Neural progenitor cell (in vitro differentiated cells): ENCODE measurements at regions not wholly inside any gene's neighbourhood (a gene's known extent, or its start where the extent isn't known, plus 50 kb on each side); places are given as distances from the start of the nearest gene placed in this dataset.

Experiments
- CTCF ChIP-seq: fragments of 200-600 bp; sonication (generic); IDR thresholded peaks from 2 replicates; pipeline ENCODE4 v1.5.1; 2017; ENCODE audit warnings: antibody characterized with exemption, mild to moderate bottlenecking
- EZH2 ChIP-seq: fragments of 200-600 bp; sonication (generic); IDR thresholded peaks from 2 replicates; pipeline ENCODE4 v1.6.1; 2017; ENCODE audit warnings: antibody characterized with exemption, mild to moderate bottlenecking, moderate library complexity
- EZH2phosphoT487 ChIP-seq: fragments of 200-600 bp; sonication (generic); IDR thresholded peaks from 2 replicates; pipeline ENCODE4 v1.6.1; 2017; ENCODE audit warnings: antibody characterized with exemption

- TF ChIP-seq CTCF (no peak), EZH2 (no peak), EZH2phosphoT487 (no peak)
These were observed 109.6 kb upstream of the OLIG2 start for GRCh38 chr21:32916088-32916487.
